H1 (cell line): ENCODE measurements at regions not wholly inside any gene's neighbourhood (a gene's known extent, or its start where the extent isn't known, plus 50 kb on each side); places are given as distances from the start of the nearest gene placed in this dataset.

ENCODE experiments used
- CTCF ChIA-PET: fragments of 300-600 bp; sonication (Branson Sonifier 250); formaldehyde crosslinking; loops from one replicate; lab custom pipeline; 2021; ENCODE audit not compliant: partially characterized antibody; lab: Charles Lee
- POLR2A ChIA-PET: fragments of 300-600 bp; sonication (Branson Sonifier 250); formaldehyde crosslinking; loops from one replicate; lab custom pipeline; 2021; ENCODE audit warnings: inconsistent platforms; ENCODE audit not compliant: partially characterized antibody; lab: Charles Lee
- DNase-seq, 2 experiments: peaks; one replicate each; pipeline versions ENCODE4 v3.0.0 to v3.0.0-alpha.2; 2010 to 2022; ENCODE audit warnings: low spot score in 2 of 2, low read depth in 1 of 2, mixed read lengths in 1 of 2
- FAIRE-seq: peaks from 2 replicates; lab custom pipeline; 2011; peaks lifted over from hg19 to GRCh38; lab: Jason Lieb, UNC
- H2AFZ ChIP-seq: 2 replicates; pipeline ENCODE4 v1.8.1; 2012; ENCODE audit warnings: low read length, inconsistent platforms
- H2AK5ac ChIP-seq: 2 replicates; pipeline ENCODE4 v1.6.1; 2013; ENCODE audit warnings: low read depth, low read length
- H2BK120ac ChIP-seq: replicated peaks from 2 replicates; pipeline ENCODE3; 2013; ENCODE audit warnings: low read depth, low read length, inconsistent platforms
- H2BK12ac ChIP-seq: 2 replicates; pipeline ENCODE4 v1.6.1; 2013; ENCODE audit warnings: low read depth, low read length
- H2BK15ac ChIP-seq: 2 replicates; pipeline ENCODE4 v1.6.1; 2013; ENCODE audit warnings: low read length
- H2BK20ac ChIP-seq: 2 replicates; pipeline ENCODE4 v1.6.1; 2013; ENCODE audit warnings: low read length
- H2BK5ac ChIP-seq: 2 replicates; pipeline ENCODE4 v1.6.1; 2013; ENCODE audit warnings: low read depth, low read length
- H3K14ac ChIP-seq: 2 replicates; pipeline ENCODE4 v1.6.1; 2013; ENCODE audit warnings: inconsistent platforms; ENCODE audit not compliant: insufficient read length
- H3K18ac ChIP-seq: 2 replicates; pipeline ENCODE4 v1.6.1; 2013; ENCODE audit warnings: low read length; ENCODE audit errors: extremely low read depth
- H3K23ac ChIP-seq: 2 replicates; pipeline ENCODE4 v1.6.1; 2013; ENCODE audit warnings: inconsistent platforms; ENCODE audit not compliant: insufficient read length
- H3K23me2 ChIP-seq: 2 replicates; pipeline ENCODE4 v1.6.1; 2013; ENCODE audit warnings: low read depth, low read length
- H3K27ac ChIP-seq: 2 replicates; pipeline ENCODE4 v1.6.1; 2011; ENCODE audit warnings: low read depth, low read length, inconsistent platforms
- H3K27me3 ChIP-seq, 4 experiments: replicated peaks in 1 of 4; 1 replicate in 1 of 4; 2 replicates in 3 of 4; pipeline versions ENCODE4 v1.6.1 to v1.8.1; 2011 to 2013; ENCODE audit warnings: low read length in 3 of 4, mild to moderate bottlenecking in 3 of 4, inconsistent platforms in 2 of 4, mixed read lengths in 2 of 4, moderate library complexity in 1 of 4; ENCODE audit not compliant: control insufficient read depth in 3 of 4, insufficient read depth in 3 of 4; ENCODE audit errors: extremely low read depth in 1 of 4
- H3K36me3 ChIP-seq, 4 experiments: 2 replicates each; pipeline versions ENCODE4 v1.6.1 to v1.8.1; 2011 to 2013; ENCODE audit warnings: mild to moderate bottlenecking in 4 of 4, low read length in 3 of 4, moderate library complexity in 2 of 4, control low read depth in 1 of 4, inconsistent platforms in 1 of 4; ENCODE audit not compliant: insufficient read depth in 4 of 4, control insufficient read depth in 2 of 4
- H3K4ac ChIP-seq: replicated peaks from 2 replicates; pipeline ENCODE3; 2013; ENCODE audit warnings: low read length, low read depth, mixed read lengths, inconsistent platforms; ENCODE audit not compliant: insufficient read length
- H3K4me1 ChIP-seq, 4 experiments: replicated peaks in 1 of 4; 1 replicate in 1 of 4; 2 replicates in 3 of 4; pipeline versions ENCODE4 v1.6.1 to v1.8.1; 2011 to 2013; ENCODE audit warnings: low read length in 3 of 4, inconsistent platforms in 2 of 4, mixed read lengths in 1 of 4; ENCODE audit not compliant: insufficient read depth in 4 of 4, control insufficient read depth in 3 of 4
- H3K4me2 ChIP-seq, 2 experiments: 2 replicates each; pipeline versions ENCODE4 v1.6.1 to v1.8.1; 2011 to 2013; ENCODE audit warnings: low read depth in 2 of 2, low read length in 2 of 2, control low read depth in 1 of 2, inconsistent platforms in 1 of 2, mild to moderate bottlenecking in 1 of 2; ENCODE audit not compliant: insufficient read depth in 1 of 2
- H3K4me3 ChIP-seq, 4 experiments: fragments of 200-600, 300-600 bp in 1 of 4; sonication (generic), shearing (Covaris generic), sonication (Bioruptor Twin) in 1 of 4; 2 replicates each; pipeline versions ENCODE4 v1.5.1 to v1.8.1; 2011 to 2016; ENCODE audit warnings: low read length in 4 of 4, low read depth in 3 of 4, control low read depth in 2 of 4, inconsistent platforms in 2 of 4, mild to moderate bottlenecking in 2 of 4, mixed read lengths in 1 of 4, moderate library complexity in 1 of 4; ENCODE audit not compliant: insufficient read depth in 2 of 4; ENCODE audit errors: extremely low read depth in 1 of 4
- H3K56ac ChIP-seq: replicated peaks from 2 replicates; pipeline ENCODE3; 2013; ENCODE audit warnings: low read depth, mild to moderate bottlenecking, mixed read lengths, low read length, inconsistent platforms; ENCODE audit not compliant: insufficient read length
- H3K79me1 ChIP-seq: 2 replicates; pipeline ENCODE4 v1.6.1; 2013; ENCODE audit warnings: low read depth, low read length, control low read depth
- H3K79me2 ChIP-seq, 2 experiments: 2 replicates each; pipeline versions ENCODE4 v1.6.1 to v1.8.1; 2012 to 2013; ENCODE audit warnings: low read length in 2 of 2, mild to moderate bottlenecking in 2 of 2, inconsistent platforms in 1 of 2; ENCODE audit not compliant: insufficient read depth in 2 of 2, control insufficient read depth in 1 of 2
- H3K9ac ChIP-seq, 4 experiments: replicated peaks in 1 of 4; 1 replicate in 1 of 4; 2 replicates in 3 of 4; pipeline versions ENCODE4 v1.6.1 to v1.8.1; 2011 to 2013; ENCODE audit warnings: low read depth in 3 of 4, low read length in 3 of 4, control low read depth in 2 of 4, mild to moderate bottlenecking in 2 of 4, moderate library complexity in 2 of 4, inconsistent platforms in 1 of 4; ENCODE audit errors: extremely low read depth in 1 of 4
- H3K9me3 ChIP-seq, 2 experiments: 2 replicates each; pipeline versions ENCODE4 v1.6.1 to v1.8.1; 2012 to 2013; ENCODE audit warnings: mild to moderate bottlenecking in 2 of 2, moderate library complexity in 2 of 2, control low read depth in 1 of 2, inconsistent platforms in 1 of 2, low read depth in 1 of 2, low read length in 1 of 2, mixed read lengths in 1 of 2; ENCODE audit not compliant: insufficient read depth in 2 of 2
- H4K20me1 ChIP-seq, 2 experiments: replicated peaks in 1 of 2; 2 replicates each; pipeline versions ENCODE3 to v1.8.1; 2011 to 2013; ENCODE audit warnings: inconsistent platforms in 2 of 2, low read length in 2 of 2, mild to moderate bottlenecking in 1 of 2; ENCODE audit not compliant: insufficient read depth in 2 of 2, control insufficient read depth in 1 of 2
- H4K5ac ChIP-seq: 2 replicates; pipeline ENCODE4 v1.6.1; 2013; ENCODE audit warnings: low read length, low read depth, mixed read lengths, inconsistent platforms; ENCODE audit not compliant: insufficient read length
- H4K8ac ChIP-seq: 2 replicates; pipeline ENCODE4 v1.8.0; 2013; ENCODE audit warnings: mild to moderate bottlenecking, moderate library complexity, low read length, inconsistent platforms; ENCODE audit not compliant: insufficient read depth; ENCODE audit errors: extremely low read depth
- H4K91ac ChIP-seq: replicated peaks from 2 replicates; pipeline ENCODE3; 2013; ENCODE audit warnings: low read length, mixed read lengths, inconsistent platforms; ENCODE audit not compliant: insufficient read length
- ATF2 ChIP-seq: IDR thresholded peaks from 2 replicates; pipeline ENCODE4 v1.6.1; 2012; ENCODE audit warnings: low read length, inconsistent platforms
- BRCA1 ChIP-seq: IDR thresholded peaks from 2 replicates; pipeline ENCODE4 v1.6.1; 2012; ENCODE audit warnings: low read depth, low read length, improper control_type of control experiment
- CBX8 ChIP-seq: fragments of 300-800, 300-1000 bp; sonication (generic); IDR thresholded peaks from 2 replicates; pipeline ENCODE4 v1.7.1; 2016; ENCODE audit warnings: low read depth, low read length, borderline replicate concordance
- CEBPB ChIP-seq: IDR thresholded peaks from 2 replicates; pipeline ENCODE4 v1.6.1; 2012; ENCODE audit warnings: low read depth, low read length
- GABPA ChIP-seq: IDR thresholded peaks from 2 replicates; pipeline ENCODE4 v1.6.1; 2011; ENCODE audit warnings: mild to moderate bottlenecking, low read length, moderate library complexity, borderline replicate concordance; ENCODE audit not compliant: insufficient read depth
- HDAC2 ChIP-seq, 2 experiments: fragments of 300-600 bp in 1 of 2; sonication (generic) in 1 of 2; IDR thresholded peaks; 2 replicates each; pipeline ENCODE4 v1.6.1; 2011 to 2012; ENCODE audit warnings: low read depth in 2 of 2, low read length in 2 of 2, mild to moderate bottlenecking in 2 of 2, moderate library complexity in 2 of 2, borderline replicate concordance in 1 of 2, inconsistent platforms in 1 of 2
- KDM5A ChIP-seq: fragments of 200-600 bp; IDR thresholded peaks from 2 replicates; pipeline ENCODE4 v1.7.1; 2012; ENCODE audit warnings: mild to moderate bottlenecking, low read length, inconsistent platforms, mixed read lengths
- RAD21 ChIP-seq, 2 experiments: IDR thresholded peaks in 1 of 2; conservative IDR thresholded peaks in 1 of 2; 2 replicates each; pipeline ENCODE4 v1.6.1; 2011; ENCODE audit warnings: low read depth in 2 of 2, low read length in 2 of 2, improper control_type of control experiment in 1 of 2, inconsistent platforms in 1 of 2, mild to moderate bottlenecking in 1 of 2, moderate library complexity in 1 of 2
- SP2 ChIP-seq: IDR thresholded peaks from 2 replicates; pipeline ENCODE4 v1.6.1; 2012; ENCODE audit warnings: mild to moderate bottlenecking, low read length, inconsistent platforms
- SUZ12 ChIP-seq: fragments of 200-600 bp; sonication (generic); IDR thresholded peaks from 2 replicates; pipeline ENCODE4 v1.6.1; 2012; ENCODE audit warnings: mild to moderate bottlenecking, inconsistent platforms, low read length, moderate library complexity, mixed read lengths
- TEAD4 ChIP-seq: IDR thresholded peaks from 2 replicates; pipeline ENCODE4 v1.6.1; 2012; ENCODE audit warnings: low read depth, low read length, inconsistent platforms, mixed read lengths
- YY1 ChIP-seq: IDR thresholded peaks from 2 replicates; pipeline ENCODE4 v1.6.1; 2011; ENCODE audit warnings: low read depth, mild to moderate bottlenecking, low read length
- WGBS, 2 experiments: shearing (Covaris generic) in 1 of 2; methylation state at CpG; one replicate each; pipeline versions ENCODE4 v1.1.6 to v1.1.7; 2013 to 2015; ENCODE audit warnings: low lambda C conversion rate in 2 of 2, mixed read lengths in 2 of 2, inconsistent platforms in 1 of 2, low coverage in 1 of 2, missing lambda C conversion rate in 1 of 2; ENCODE audit not compliant: insufficient replicate concordance in 2 of 2, insufficient coverage in 1 of 2, insufficient read length in 1 of 2; ENCODE audit errors: extremely low coverage in 1 of 2, missing lambda C conversion rate in 1 of 2; 5-methylcytosine and 5-hydroxymethylcytosine counted together

DNA sequence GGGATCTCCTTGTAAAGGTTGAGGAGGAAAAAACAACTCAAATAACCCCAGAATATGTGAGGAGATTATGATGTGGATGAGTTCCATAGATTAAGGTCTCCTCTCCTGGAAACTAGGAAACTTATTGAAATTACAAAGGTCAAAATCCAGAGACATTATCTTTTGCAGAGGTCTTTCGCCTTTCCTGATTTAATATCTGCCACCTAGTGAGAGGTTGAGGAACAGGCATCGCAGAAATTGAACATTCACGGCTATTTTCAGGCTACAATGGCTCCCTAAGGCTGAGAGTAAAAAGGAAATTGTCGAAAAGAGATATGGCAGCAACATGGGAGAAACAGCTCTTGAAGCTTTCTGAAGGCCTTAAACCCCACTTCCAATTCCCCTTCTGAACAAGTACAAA is 127.5 kb upstream of the PLCXD3 start:
- H3K14ac ChIP-seq = no peak overlapping the region
- H3K36me3 ChIP-seq = no peaks in the 10 kb centered on the region
- H2BK120ac ChIP-seq = no peak overlapping the region
- peak overlapping the region; percentile 55; the same call in 1 of the 2 replicates for H2AFZ ChIP-seq
- CTCF ChIA-PET = interaction anchor here (0.7 to 4.8 kb wide), 32 partner anchors 10 to 730 kb away, joined by 3 to 31 read pairs (median 4); no protein-coding TSS in a partner anchor
- peak; percentile 79 for FAIRE-seq
- no peak overlapping the region for H2AK5ac ChIP-seq
- H3K27ac ChIP-seq = no peak overlapping the region
- H3K4ac ChIP-seq = no peak overlapping the region
- no peak overlapping the region for H4K5ac ChIP-seq
- DNase-seq = no peak
- no peak overlapping the region for H2BK20ac ChIP-seq
- no peak overlapping the region for H3K18ac ChIP-seq
- no peaks in the 10 kb centered on the region for H3K27me3 ChIP-seq
- H3K79me2 ChIP-seq = no peaks in the 10 kb centered on the region
- no peak overlapping the region for H4K91ac ChIP-seq
- no peak overlapping the region for H4K8ac ChIP-seq
- peaks cover 0 to 3% (median 0%) of the 10 kb centered on the region in 4 experiments; a peak in 2 of 7 replicates for H3K4me1 ChIP-seq
- H3K23me2 ChIP-seq = no peaks in the 10 kb centered on the region
- H3K9ac ChIP-seq = no peak overlapping the region
- H3K23ac ChIP-seq = no peak overlapping the region
- WGBS, 2 experiments = 91% methylated on average over 4 of the region's 4 CpGs; no CpG with 5 or more reads in 1 of the 2 experiments
- H2BK15ac ChIP-seq = no peak overlapping the region
- no peak overlapping the region for H2BK12ac ChIP-seq
- H2BK5ac ChIP-seq = no peak overlapping the region
- H3K4me2 ChIP-seq = no peak overlapping the region
- no peaks in the 10 kb centered on the region for H3K79me1 ChIP-seq
- no peak overlapping the region for H3K4me3 ChIP-seq
- H3K9me3 ChIP-seq = no peaks in the 10 kb centered on the region
- H4K20me1 ChIP-seq = no peaks in the 10 kb centered on the region
- POLR2A ChIA-PET = no interaction called here
- H3K56ac ChIP-seq = no peak overlapping the region
- TF ChIP-seq HDAC2 (IDR thresholded peaks at IDR 0.05; ENCODE audit: borderline replicate concordance in 1 of 2, low read depth in 2 of 2, low read length in 2 of 2) (no peak), CEBPB (no peak), ATF2 (no peak), TEAD4 (no peak), GABPA (no peak), CBX8 (no peak), RAD21 (IDR thresholded peaks at IDR 0.05 in 1 of 2, conservative IDR thresholded peaks at IDR 0.05 in 1 of 2; ENCODE audit: low read depth in 2 of 2, low read length in 2 of 2) (peak; percentile 17 to 23; a peak in 1 of 4 replicates), KDM5A (no peak), YY1 (0 out of 2 replicates have a peak, but pooled peaks have one; percentile 15), BRCA1 (no peak), SUZ12 (no peak), SP2 (no peak)
